ENCODE measurements at regions not wholly inside any gene's neighbourhood (a gene's known extent, or its start where the extent isn't known, plus 50 kb on each side); places are given as distances from the start of the nearest gene placed in this dataset.

DNA sequence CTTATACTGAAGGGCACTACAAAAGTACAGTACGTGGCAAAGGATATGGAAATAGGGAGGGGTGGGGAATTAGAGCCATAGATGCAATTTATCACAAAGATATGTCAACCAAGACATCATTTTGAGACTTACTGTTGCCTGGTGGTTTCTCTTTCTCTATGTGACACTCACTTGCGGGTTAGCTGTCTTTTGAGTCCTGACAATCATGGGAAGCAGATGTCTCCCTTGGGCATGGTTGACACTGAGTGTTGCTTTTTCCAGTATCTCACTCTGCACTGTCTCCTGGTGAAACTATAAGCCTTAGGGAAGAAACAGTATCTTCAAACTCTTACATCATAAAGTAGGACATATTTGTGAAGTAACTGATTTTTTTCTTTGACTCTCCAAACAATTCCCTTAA, 383.5 kb upstream of the LCORL start:
- Histone ChIP-seq H3F3A (ENCODE audit: low read depth) (no peaks in the 10 kb centered on the region), H3K4me1 (ENCODE audit: insufficient read depth, low read length, poor library complexity, severe bottlenecking) (no peaks in the 10 kb centered on the region), H3K27me3 (ENCODE audit: insufficient read depth, low read length, poor library complexity, severe bottlenecking) (no peaks in the 10 kb centered on the region), H2AFZ (ENCODE audit: low read length) (no peak overlapping the region), H3K9ac (ENCODE audit: low read depth, low read length, poor library complexity, severe bottlenecking) (no peak overlapping the region), H3K4me2 (ENCODE audit: low read depth, low read length, poor library complexity, severe bottlenecking) (no peak overlapping the region), H3K4me3 (ENCODE audit: low read length, poor library complexity, severe bottlenecking) (no peak overlapping the region), H3K36me3 (ENCODE audit: insufficient read depth, low read length) (no peaks in the 10 kb centered on the region), H4K20me1 (ENCODE audit: insufficient read depth, low read length, poor library complexity, severe bottlenecking) (no peaks in the 10 kb centered on the region), H3K79me2 (ENCODE audit: insufficient read depth, low read length) (no peaks in the 10 kb centered on the region), H3K9me2 (replicated peaks; ENCODE audit: low read depth, low read length) (no peaks in the 10 kb centered on the region), H3K9me3 (ENCODE audit: insufficient read depth, low read depth, low read length) (no peaks in the 10 kb centered on the region)
- no peak for TF ChIP-seq EZH2phosphoT487 (IDR thresholded peaks at IDR 0.05; ENCODE audit: borderline replicate concordance)
- no peak for TF ChIP-seq CTCF (conservative IDR thresholded peaks at IDR 0.05; ENCODE audit: low read length)

- Histone ChIP-seq H3K9me3 (ENCODE audit: insufficient read depth, low read depth, low read length) (no peaks in the 10 kb centered on the region), H3F3A (ENCODE audit: low read depth) (no peaks in the 10 kb centered on the region), H3K4me2 (ENCODE audit: low read depth, low read length, poor library complexity, severe bottlenecking) (no peak overlapping the region), H3K4me1 (ENCODE audit: insufficient read depth, low read length, poor library complexity, severe bottlenecking) (no peaks in the 10 kb centered on the region), H3K9ac (ENCODE audit: low read depth, low read length, poor library complexity, severe bottlenecking) (no peak overlapping the region), H3K36me3 (ENCODE audit: insufficient read depth, low read length) (no peaks in the 10 kb centered on the region), H3K9me2 (replicated peaks; ENCODE audit: low read depth, low read length) (no peaks in the 10 kb centered on the region), H2AFZ (ENCODE audit: low read length) (no peak overlapping the region), H3K4me3 (ENCODE audit: low read length, poor library complexity, severe bottlenecking) (no peak overlapping the region), H3K79me2 (ENCODE audit: insufficient read depth, low read length) (no peaks in the 10 kb centered on the region), H3K27me3 (ENCODE audit: insufficient read depth, low read length, poor library complexity, severe bottlenecking) (no peaks in the 10 kb centered on the region), H4K20me1 (ENCODE audit: insufficient read depth, low read length, poor library complexity, severe bottlenecking) (no peaks in the 10 kb centered on the region)
- TF ChIP-seq CTCF (conservative IDR thresholded peaks at IDR 0.05; ENCODE audit: low read length) (no peak), EZH2phosphoT487 (IDR thresholded peaks at IDR 0.05; ENCODE audit: borderline replicate concordance) (no peak)
Measured at GRCh38 chr4:18404642-18405041, 383.1 kb upstream of the LCORL start.

- Histone ChIP-seq H3K36me3 (ENCODE audit: insufficient read depth, low read length) (no peaks in the 10 kb centered on the region), H2AFZ (ENCODE audit: low read length) (no peak overlapping the region), H3K9me3 (ENCODE audit: insufficient read depth, low read depth, low read length) (no peaks in the 10 kb centered on the region), H3F3A (ENCODE audit: low read depth) (no peaks in the 10 kb centered on the region), H4K20me1 (ENCODE audit: insufficient read depth, low read length, poor library complexity, severe bottlenecking) (no peaks in the 10 kb centered on the region), H3K9ac (ENCODE audit: low read depth, low read length, poor library complexity, severe bottlenecking) (no peak overlapping the region), H3K79me2 (ENCODE audit: insufficient read depth, low read length) (no peaks in the 10 kb centered on the region), H3K4me1 (ENCODE audit: insufficient read depth, low read length, poor library complexity, severe bottlenecking) (no peaks in the 10 kb centered on the region), H3K9me2 (replicated peaks; ENCODE audit: low read depth, low read length) (no peaks in the 10 kb centered on the region), H3K4me3 (ENCODE audit: low read length, poor library complexity, severe bottlenecking) (no peak overlapping the region), H3K27me3 (ENCODE audit: insufficient read depth, low read length, poor library complexity, severe bottlenecking) (no peaks in the 10 kb centered on the region), H3K4me2 (ENCODE audit: low read depth, low read length, poor library complexity, severe bottlenecking) (no peak overlapping the region)
- TF ChIP-seq CTCF (conservative IDR thresholded peaks at IDR 0.05; ENCODE audit: low read length) = no peak
- no peak for TF ChIP-seq EZH2phosphoT487 (IDR thresholded peaks at IDR 0.05; ENCODE audit: borderline replicate concordance)
Measured at GRCh38 chr4:18403327-18403726, 381.8 kb upstream of the LCORL start.

All from Loucy (cell line).